ENCODE measurements at regions not wholly inside any gene's neighbourhood (a gene's known extent, or its start where the extent isn't known, plus 50 kb on each side); places are given as distances from the start of the nearest gene placed in this dataset.

GRCh38 chr6:153778216-153778615 is 260.8 kb upstream of the OPRM1 start:
- H3K27ac ChIP-seq (ENCODE audit: low read depth in 1 of 2, low read length in 2 of 2) = no peak overlapping the region

GRCh38 chr6:153771577-153771976 is 267.5 kb upstream of the OPRM1 start:
- Histone ChIP-seq H3K9me3 (ENCODE audit: control insufficient read depth in 4 of 4, low read length in 3 of 4) (no peaks in the 10 kb centered on the region), H3K27me3 (ENCODE audit: control insufficient read depth in 4 of 4, insufficient read depth in 4 of 4, low read length in 3 of 4) (peaks cover 0 to 2% (median 0%) of the 10 kb centered on the region in 4 donors), H3K4me3 (ENCODE audit: low read depth in 1 of 3, low read length in 3 of 3) (no peak overlapping the region), H3K4me1 (ENCODE audit: control insufficient read depth in 4 of 4, insufficient read depth in 4 of 4, low read length in 3 of 4) (no peaks in the 10 kb centered on the region), H3K9ac (ENCODE audit: low read depth in 1 of 2, low read length in 2 of 2) (no peak overlapping the region), H3K36me3 (ENCODE audit: control insufficient read depth in 4 of 4, insufficient read depth in 3 of 4, low read depth in 1 of 4, low read length in 3 of 4) (no peaks in the 10 kb centered on the region), H3K27ac (ENCODE audit: low read depth in 1 of 2, low read length in 2 of 2) (no peak overlapping the region)
- no peak for DNase-seq (ENCODE audit: low spot score)
- TF ChIP-seq, protein P1, sequence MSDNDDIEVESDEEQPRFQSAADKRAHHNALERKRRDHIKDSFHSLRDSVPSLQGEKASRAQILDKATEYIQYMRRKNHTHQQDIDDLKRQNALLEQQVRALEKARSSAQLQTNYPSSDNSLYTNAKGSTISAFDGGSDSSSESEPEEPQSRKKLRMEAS (IDR thresholded peaks at IDR 0.05) = no peak
- TF ChIP-seq HNF4A (conservative IDR thresholded peaks at IDR 0.05) = no peak
- TF ChIP-seq HNF4G (IDR thresholded peaks at IDR 0.05) = no peak
- no peak for TF ChIP-seq CTCF (IDR thresholded peaks at IDR 0.05; ENCODE audit: low read depth, low read length, missing input control)
- TF ChIP-seq, protein P2, sequence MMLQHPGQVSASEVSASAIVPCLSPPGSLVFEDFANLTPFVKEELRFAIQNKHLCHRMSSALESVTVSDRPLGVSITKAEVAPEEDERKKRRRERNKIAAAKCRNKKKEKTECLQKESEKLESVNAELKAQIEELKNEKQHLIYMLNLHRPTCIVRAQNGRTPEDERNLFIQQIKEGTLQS (IDR thresholded peaks at IDR 0.05) = no peak
- no peak for TF ChIP-seq REST (IDR thresholded peaks at IDR 0.05)
- TF ChIP-seq FOXA2 (IDR thresholded peaks at IDR 0.05) = no peak
- TF ChIP-seq JUND (IDR thresholded peaks at IDR 0.05) = no peak
- TF ChIP-seq RXRA (IDR thresholded peaks at IDR 0.05) = no peak
- TF ChIP-seq SP1 (IDR thresholded peaks at IDR 0.05) = no peak
- no peak for TF ChIP-seq RAD21 (IDR thresholded peaks at IDR 0.05)

More at GRCh38 chr6:153778216-153778615, 260.8 kb upstream of the OPRM1 start:
- Histone ChIP-seq H3K4me3 (ENCODE audit: low read depth in 1 of 3, low read length in 3 of 3) (no peak overlapping the region), H3K9me3 (ENCODE audit: control insufficient read depth in 4 of 4, low read length in 3 of 4) (peaks cover 0 to 5% (median under 1%) of the 10 kb centered on the region in 4 donors), H3K9ac (ENCODE audit: low read depth in 1 of 2, low read length in 2 of 2) (no peak overlapping the region), H3K36me3 (ENCODE audit: control insufficient read depth in 4 of 4, insufficient read depth in 3 of 4, low read depth in 1 of 4, low read length in 3 of 4) (no peaks in the 10 kb centered on the region), H3K27me3 (ENCODE audit: control insufficient read depth in 4 of 4, insufficient read depth in 4 of 4, low read length in 3 of 4) (no peaks in the 10 kb centered on the region), H3K4me1 (ENCODE audit: control insufficient read depth in 4 of 4, insufficient read depth in 4 of 4, low read length in 3 of 4) (no peaks in the 10 kb centered on the region)
- TF ChIP-seq RAD21 (IDR thresholded peaks at IDR 0.05) (no peak), REST (IDR thresholded peaks at IDR 0.05) (no peak), FOXA1 (IDR thresholded peaks at IDR 0.05) (no peak), CTCF (IDR thresholded peaks at IDR 0.05; ENCODE audit: low read depth, low read length, missing input control) (no peak)
- TF ChIP-seq, protein P1 (IDR thresholded peaks at IDR 0.05) = no peak
- DNase-seq (ENCODE audit: low spot score) = no peak
- 64% methylated on average over 2 of the region's 2 CpGs for WGBS
